GM18499 (cell line): ENCODE measurements at regions not wholly inside any gene's neighbourhood (a gene's known extent, or its start where the extent isn't known, plus 50 kb on each side); places are given as distances from the start of the nearest gene placed in this dataset.
"Not testable (repeated sequence)": the region's sequence is repeated elsewhere in the genome, so short reads cannot be mapped to it uniquely, and the experiment has no call there.

Experiments used
- ATAC-seq: cut with Tn5 transposase; IDR thresholded peaks from one replicate; pipeline ENCODE4 v1.9.1; 2021; ENCODE audit warnings: moderate number of reproducible peaks; ENCODE audit not compliant: insufficient read depth, unreplicated experiment

GRCh38 chr10:89942217-89942616 is 240.8 kb downstream of the KIF20B start:
- no peak for ATAC-seq

- no peak for ATAC-seq
Measured at GRCh38 chr10:89944138-89944537, 242.7 kb downstream of the KIF20B start.

GRCh38 chr10:89946106-89946505 is 244.7 kb downstream of the KIF20B start:
- no peak for ATAC-seq

- ATAC-seq, result no peak
Measured at GRCh38 chr10:89949496-89949895, 248.1 kb downstream of the KIF20B start.

GRCh38 chr10:89952325-89952724 is 250.9 kb downstream of the KIF20B start:
- ATAC-seq, result no peak

- no peak for ATAC-seq
Measured at GRCh38 chr10:89952751-89953150, 251.4 kb downstream of the KIF20B start.

- ATAC-seq, result no peak
Measured at GRCh38 chr10:89954061-89954460, 252.7 kb downstream of the KIF20B start.

GRCh38 chr10:89954787-89955566 is 253.6 kb downstream of the KIF20B start:
- ATAC-seq, result no peak

- ATAC-seq, result no peak
Measured at GRCh38 chr10:89959433-89960110, 258.2 kb downstream of the KIF20B start.

GRCh38 chr10:89963451-89964102 is 262.2 kb downstream of the KIF20B start:
- no peak for ATAC-seq

- no peak for ATAC-seq
Measured at GRCh38 chr10:89966211-89966610, 264.8 kb downstream of the KIF20B start.

GRCh38 chr10:89973326-89973725 is 271.9 kb downstream of the KIF20B start:
- ATAC-seq, result no peak

GRCh38 chr10:89975071-89975470 is 273.7 kb downstream of the KIF20B start:
- ATAC-seq, result no peak

- no peak for ATAC-seq
Measured at GRCh38 chr10:89975771-89976170, 274.4 kb downstream of the KIF20B start.

GRCh38 chr10:89978081-89978480 is 276.7 kb downstream of the KIF20B start:
- ATAC-seq, result no peak

- ATAC-seq, result no peak
Measured at GRCh38 chr10:89979726-89980125, 278.3 kb downstream of the KIF20B start.

GRCh38 chr10:89980166-89980565 is 278.8 kb downstream of the KIF20B start:
- no peak for ATAC-seq

- ATAC-seq, result no peak
Measured at GRCh38 chr10:89981891-89982290, 280.5 kb downstream of the KIF20B start.

GRCh38 chr10:89985446-89985845 is 284.1 kb downstream of the KIF20B start:
- ATAC-seq, result no peak

- not testable (repeated sequence) for ATAC-seq
Measured at GRCh38 chr10:89988361-89988760, 287.0 kb downstream of the KIF20B start.

GRCh38 chr10:89992575-89992974 is 291.2 kb downstream of the KIF20B start:
- ATAC-seq, result peak; percentile 49
